GM06990 (cell line): ENCODE measurements at regions not wholly inside any gene's neighbourhood (a gene's known extent, or its start where the extent isn't known, plus 50 kb on each side); places are given as distances from the start of the nearest gene placed in this dataset.

Experiments used
- DNase-seq: peaks from one replicate; pipeline ENCODE4 v3.0.0-alpha.2; 2011; ENCODE audit not compliant: insufficient read length; ENCODE audit errors: extremely low read depth
- H3K27me3 ChIP-seq: replicated peaks from 2 replicates; pipeline ENCODE4 v1.6.0; 2011; ENCODE audit warnings: low read length; ENCODE audit not compliant: control insufficient read depth, insufficient read depth
- H3K36me3 ChIP-seq: 2 replicates; pipeline ENCODE4 v1.5.1; 2011; ENCODE audit warnings: low read length; ENCODE audit not compliant: control insufficient read depth, insufficient read depth
- H3K4me3 ChIP-seq: replicated peaks from 2 replicates; pipeline ENCODE4 v1.5.1; 2011; ENCODE audit warnings: low read depth, mild to moderate bottlenecking, control low read depth, low read length
- CTCF ChIP-seq: IDR thresholded peaks from 2 replicates; pipeline ENCODE4 v1.5.1; 2011; ENCODE audit warnings: low read length, control low read depth, mild to moderate bottlenecking, inconsistent platforms; ENCODE audit not compliant: insufficient read depth, poor library complexity, severe bottlenecking

- no peak for TF ChIP-seq CTCF
- Histone ChIP-seq H3K36me3 (no peaks in the 10 kb centered on the region), H3K4me3 (no peak overlapping the region)
These were observed 364.1 kb upstream of the THBS1 start for GRCh38 chr15:39216816-39217215.

GRCh38 chr15:39219608-39220007 lies 361.3 kb upstream of the THBS1 start:
- TF ChIP-seq CTCF = no peak
- no peaks in the 10 kb centered on the region for H3K36me3 ChIP-seq
- no peaks in the 10 kb centered on the region for H3K27me3 ChIP-seq
- H3K4me3 ChIP-seq = no peak overlapping the region
- no peak for DNase-seq

More at GRCh38 chr15:39216816-39217215, 364.1 kb upstream of the THBS1 start:
- H3K27me3 ChIP-seq = no peaks in the 10 kb centered on the region
- DNase-seq = no peak

GRCh38 chr15:39226169-39226937 lies 354.5 kb upstream of the THBS1 start:
- no peaks in the 10 kb centered on the region for H3K36me3 ChIP-seq
- no peak for DNase-seq
- no peak overlapping the region for H3K4me3 ChIP-seq
- H3K27me3 ChIP-seq = no peaks in the 10 kb centered on the region; the same call in 1 of the 2 replicates
- no peak for TF ChIP-seq CTCF

- H3K36me3 ChIP-seq = no peaks in the 10 kb centered on the region
- TF ChIP-seq CTCF = no peak
- H3K27me3 ChIP-seq = no peaks in the 10 kb centered on the region; the same call in 1 of the 2 replicates
- H3K4me3 ChIP-seq = no peak overlapping the region
- DNase-seq = no peak
These were observed 353.9 kb upstream of the THBS1 start for GRCh38 chr15:39227001-39227400.

- no peak for TF ChIP-seq CTCF
- no peak for DNase-seq
- H3K36me3 ChIP-seq = no peaks in the 10 kb centered on the region
- no peaks in the 10 kb centered on the region; the same call in 1 of the 2 replicates for H3K27me3 ChIP-seq
- H3K4me3 ChIP-seq = no peak overlapping the region
These were observed 352.0 kb upstream of the THBS1 start for GRCh38 chr15:39228889-39229288.
